Stomach (tissue), 4 donors: ENCODE measurements at regions not wholly inside any gene's neighbourhood (a gene's known extent, or its start where the extent isn't known, plus 50 kb on each side); places are given as distances from the start of the nearest gene placed in this dataset.

ENCODE experiments used
- CTCF ChIP-seq, 7 experiments: fragments of 450-650 bp in 4 of 7; fragments of 200-600 bp in 3 of 7; sonication (generic) in 3 of 7; IDR thresholded peaks; one replicate each; pipeline ENCODE4 v1.5.1; 2016 to 2019; ENCODE audit warnings: antibody characterized with exemption in 7 of 7, control low read depth in 2 of 7, mild to moderate bottlenecking in 1 of 7
- POLR2A ChIP-seq, 4 donors: fragments of 450-650 bp; IDR thresholded peaks; one replicate each; pipeline ENCODE4 v1.6.1; 2016; ENCODE audit warnings: antibody characterized with exemption in 4 of 4, control low read depth in 2 of 4, mild to moderate bottlenecking in 1 of 4, moderate library complexity in 1 of 4
- POLR2AphosphoS5 ChIP-seq, 3 donors: sonication (generic); formaldehyde crosslinking; IDR thresholded peaks; one replicate each; pipeline ENCODE4 v1.6.1; 2016; ENCODE audit warnings: antibody characterized with exemption in 3 of 3

GRCh38 chr2:234189230-234189629 is 138.7 kb downstream of the SPP2 start:
- TF ChIP-seq POLR2AphosphoS5 (IDR thresholded peaks at IDR 0.05) (no peak), CTCF (IDR thresholded peaks at IDR 0.05) (no peak), POLR2A (IDR thresholded peaks at IDR 0.05) (no peak)
